AG09319 (cell line): ENCODE measurements at regions not wholly inside any gene's neighbourhood (a gene's known extent, or its start where the extent isn't known, plus 50 kb on each side); places are given as distances from the start of the nearest gene placed in this dataset.
"Not testable (repeated sequence)": the region's sequence is repeated elsewhere in the genome, so short reads cannot be mapped to it uniquely, and the experiment has no call there.

Source experiments
- DNase-seq: peaks from one replicate; pipeline ENCODE4 v3.0.0-alpha.2; 2010; ENCODE audit warnings: low read depth; ENCODE audit errors: extremely low read depth
- CTCF ChIP-seq: IDR thresholded peaks from 2 replicates; pipeline ENCODE4 v1.5.1; 2011; ENCODE audit warnings: low read depth, mild to moderate bottlenecking, inconsistent platforms, low read length, moderate library complexity

DNA sequence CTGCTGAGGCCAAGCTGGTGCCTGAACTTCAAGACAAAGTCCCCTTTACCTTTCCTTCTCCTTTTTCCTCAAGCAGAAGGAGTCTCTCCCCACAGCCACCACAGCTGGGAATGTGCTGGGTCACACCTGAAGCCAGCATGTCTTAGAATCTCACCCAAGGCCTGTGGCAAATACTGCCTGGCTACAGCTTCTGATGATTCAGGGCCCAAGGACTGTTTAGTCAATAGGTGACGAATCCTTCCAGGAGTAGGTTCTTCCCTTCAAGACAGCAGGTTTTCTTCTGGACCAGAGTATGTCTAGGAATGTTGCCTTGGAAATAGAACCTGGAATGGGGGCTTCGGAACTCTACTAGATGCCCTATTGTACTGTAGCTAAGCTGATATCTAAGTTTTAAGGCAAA, 374.6 kb downstream of the KIF20B start:
- no peak for TF ChIP-seq CTCF
- no peak for DNase-seq

DNA sequence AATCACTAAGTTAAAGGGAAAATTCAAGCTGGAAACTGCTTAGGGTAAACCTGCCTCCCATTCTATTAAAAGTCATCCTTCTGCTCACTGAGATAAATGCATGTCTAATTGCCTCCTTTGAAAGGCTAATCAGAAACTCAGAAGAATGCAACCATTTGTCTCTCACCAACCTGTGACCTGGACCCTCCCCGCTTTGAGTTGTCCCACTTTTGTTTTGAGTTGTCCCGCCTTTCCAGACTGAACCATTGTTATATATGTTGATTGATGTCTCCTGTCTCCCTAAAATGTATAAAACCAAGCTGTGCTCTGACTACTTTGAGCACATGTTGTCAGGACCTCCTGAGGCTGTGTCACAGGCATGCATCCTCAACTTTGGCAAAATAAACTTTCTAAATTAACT, 378.4 kb downstream of the KIF20B start:
- no peak for DNase-seq
- TF ChIP-seq CTCF = no peak

- not testable (repeated sequence) for DNase-seq
Observed at GRCh38 chr10:90086606-90087190, 385.3 kb downstream of the KIF20B start.

DNA sequence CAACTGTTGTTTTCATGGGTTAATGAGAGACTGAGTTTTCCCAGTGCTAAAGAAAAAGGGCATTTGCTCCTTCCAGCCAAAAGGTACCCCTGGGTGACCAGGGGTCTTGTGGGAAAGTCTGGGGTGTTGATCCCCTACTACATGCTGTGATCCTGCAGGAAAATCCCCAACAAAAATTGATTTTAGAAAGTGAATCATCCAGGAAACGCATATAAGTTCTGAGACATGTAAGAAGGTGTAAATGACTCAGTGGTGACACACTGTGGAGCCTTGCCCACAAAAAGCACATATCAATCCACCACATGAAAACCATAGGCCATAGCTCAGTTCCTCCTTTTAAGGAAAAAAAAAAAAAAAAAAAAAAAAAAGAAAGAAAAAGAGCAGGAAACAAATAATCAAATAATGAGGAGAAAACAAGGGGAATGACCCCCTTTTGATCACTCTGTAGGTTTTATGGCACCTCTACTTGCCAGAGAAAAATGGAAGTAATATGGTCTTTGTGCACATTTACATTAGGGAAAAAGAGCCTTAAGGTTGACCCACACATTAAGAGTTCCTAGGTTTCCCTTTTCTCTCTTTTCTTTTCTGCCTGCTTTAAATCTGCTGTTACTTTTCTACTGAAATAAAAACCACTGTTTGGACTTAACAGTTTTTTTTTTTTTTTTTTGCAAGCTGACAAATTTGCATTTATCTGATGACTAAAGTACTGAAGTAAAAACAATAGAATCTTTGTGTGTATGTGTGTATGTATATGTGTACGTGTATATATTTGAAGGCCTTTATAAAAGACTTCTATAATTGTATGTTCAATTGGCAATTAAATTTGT, 386.0 kb downstream of the KIF20B start:
- no peak for TF ChIP-seq CTCF
- DNase-seq = no peak

GRCh38 chr10:90088024-90088317, 386.6 kb downstream of the KIF20B start:
- no peak for DNase-seq
- no peak for TF ChIP-seq CTCF

- no peak for DNase-seq
- TF ChIP-seq CTCF = no peak
Observed at GRCh38 chr10:90089719-90090118, 388.3 kb downstream of the KIF20B start.

DNA sequence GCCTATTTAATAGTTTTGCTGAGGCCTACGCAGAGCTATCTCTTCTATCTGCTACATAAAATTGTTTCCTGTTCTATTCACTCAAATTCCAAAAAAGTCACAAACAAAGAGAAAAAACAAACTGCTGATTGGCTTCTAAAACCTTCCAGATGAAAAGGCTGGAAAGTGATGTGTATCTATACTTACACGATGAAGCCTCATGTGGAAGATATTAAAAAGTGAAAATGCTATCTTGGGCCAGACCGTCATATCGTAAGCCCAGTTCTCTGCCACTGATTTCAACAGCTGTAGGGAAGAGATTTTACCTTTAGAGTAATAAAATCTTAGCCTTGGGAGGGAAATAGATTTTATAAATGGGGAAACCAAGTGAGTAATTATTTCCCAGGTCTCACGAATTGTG, 394.8 kb downstream of the KIF20B start:
- no peak for DNase-seq
- no peak for TF ChIP-seq CTCF

GRCh38 chr10:90107581-90107980, 406.2 kb downstream of the KIF20B start:
- DNase-seq = not testable (repeated sequence)
